ENCODE measurements at regions not wholly inside any gene's neighbourhood (a gene's known extent, or its start where the extent isn't known, plus 50 kb on each side); places are given as distances from the start of the nearest gene placed in this dataset.

- no peak for TF ChIP-seq CTCF (conservative IDR thresholded peaks at IDR 0.05)
- Mint-ChIP-seq H3K9me3 (peaks cover 4% of the 10 kb centered on the region), H3K27ac (no peak overlapping the region), H3K36me3 (no peaks in the 10 kb centered on the region), H3K4me1 (ENCODE audit: unreplicated experiment) (no peaks in the 10 kb centered on the region), H3K27me3 (peaks cover 21% of the 10 kb centered on the region), H3K4me3 (no peak overlapping the region)
- DNase-seq (ENCODE audit: extremely low spot score, unreplicated experiment) = no peak
Measured at GRCh38 chr13:111947026-111947810, 119.7 kb upstream of the SOX1 start.

GRCh38 chr13:111947876-111948275 lies 119.1 kb upstream of the SOX1 start:
- Mint-ChIP-seq H3K27me3 (peaks cover 17% of the 10 kb centered on the region), H3K36me3 (no peaks in the 10 kb centered on the region), H3K4me3 (no peak overlapping the region), H3K9me3 (peaks cover 4% of the 10 kb centered on the region), H3K4me1 (ENCODE audit: unreplicated experiment) (no peaks in the 10 kb centered on the region), H3K27ac (no peak overlapping the region)
- no peak for TF ChIP-seq CTCF (conservative IDR thresholded peaks at IDR 0.05)
- DNase-seq (ENCODE audit: extremely low spot score, unreplicated experiment) = no peak

DNA sequence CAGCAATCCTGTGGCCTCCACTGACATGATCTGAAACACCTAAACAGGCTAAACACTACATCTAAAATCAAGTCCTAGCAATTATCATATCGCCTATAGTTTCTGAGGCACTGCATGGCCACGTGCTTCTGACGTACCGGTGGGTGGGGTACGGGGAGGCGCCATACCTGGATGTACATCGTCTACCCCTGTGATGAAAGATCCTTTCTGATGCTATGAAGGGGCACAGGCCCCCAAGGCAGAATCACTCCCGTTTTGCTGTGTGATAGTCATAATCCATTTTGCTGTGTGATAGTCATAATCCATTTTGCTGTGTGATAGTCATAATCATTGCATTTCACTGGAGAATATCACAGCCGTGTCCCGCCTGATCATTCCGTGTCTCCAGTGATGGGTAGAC lies 118.7 kb upstream of the SOX1 start:
- Mint-ChIP-seq H3K9me3 (peaks cover 4% of the 10 kb centered on the region), H3K36me3 (no peaks in the 10 kb centered on the region), H3K4me1 (ENCODE audit: unreplicated experiment) (no peaks in the 10 kb centered on the region), H3K27ac (no peak overlapping the region), H3K27me3 (peaks cover 15% of the 10 kb centered on the region), H3K4me3 (no peak overlapping the region)
- no peak for DNase-seq (ENCODE audit: extremely low spot score, unreplicated experiment)
- no peak for TF ChIP-seq CTCF (conservative IDR thresholded peaks at IDR 0.05)

DNA sequence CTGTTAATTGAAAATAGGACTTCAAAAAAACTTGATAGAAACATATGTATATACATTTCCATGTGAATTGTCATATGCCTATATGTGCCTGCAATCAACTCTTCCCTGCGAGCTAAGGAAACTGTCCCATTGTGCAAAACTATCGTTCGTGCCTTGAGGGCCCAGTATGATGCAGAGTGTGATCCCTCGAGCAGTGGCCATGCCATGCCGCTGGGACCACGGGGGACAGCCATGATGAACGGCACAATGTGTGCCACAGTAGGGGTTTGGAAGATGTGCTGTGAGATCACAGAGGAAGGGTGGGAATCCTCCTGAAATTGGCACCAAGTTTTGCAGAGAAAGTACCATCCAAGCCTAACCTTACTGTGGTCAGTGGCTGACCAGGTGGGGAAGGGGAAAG lies 118.1 kb upstream of the SOX1 start:
- H3K4me3 Mint-ChIP-seq = no peak overlapping the region
- H3K27me3 Mint-ChIP-seq = peaks cover 15% of the 10 kb centered on the region
- DNase-seq (ENCODE audit: extremely low spot score, unreplicated experiment) = no peak
- H3K9me3 Mint-ChIP-seq = peaks cover 4% of the 10 kb centered on the region
- TF ChIP-seq CTCF (conservative IDR thresholded peaks at IDR 0.05) = no peak
- H3K27ac Mint-ChIP-seq = no peak overlapping the region
- no peaks in the 10 kb centered on the region for H3K4me1 Mint-ChIP-seq (ENCODE audit: unreplicated experiment)
- no peaks in the 10 kb centered on the region for H3K36me3 Mint-ChIP-seq

- peaks cover 4% of the 10 kb centered on the region for H3K9me3 Mint-ChIP-seq
- no peak overlapping the region for H3K4me3 Mint-ChIP-seq
- no peak for DNase-seq (ENCODE audit: extremely low spot score, unreplicated experiment)
- H3K4me1 Mint-ChIP-seq (ENCODE audit: unreplicated experiment) = no peaks in the 10 kb centered on the region
- no peak for TF ChIP-seq CTCF (conservative IDR thresholded peaks at IDR 0.05)
- H3K27me3 Mint-ChIP-seq = peaks cover 20% of the 10 kb centered on the region
- H3K27ac Mint-ChIP-seq = no peak overlapping the region
- H3K36me3 Mint-ChIP-seq = no peaks in the 10 kb centered on the region
Measured at GRCh38 chr13:111949311-111949710, 117.6 kb upstream of the SOX1 start.
